Endothelial cell of umbilical vein (primary cell): ENCODE measurements at regions not wholly inside any gene's neighbourhood (a gene's known extent, or its start where the extent isn't known, plus 50 kb on each side); places are given as distances from the start of the nearest gene placed in this dataset.

Experiments used
- BruUV-seq: library from RNA; stranded (reverse); fragments of 400-500 nt; replicated peaks from 2 replicates; lab custom pipeline; 2021; lab: Mats Ljungman, UMichigan
- CTCF ChIA-PET: fragments of 300-600, 350-600 bp; sonication (Branson Sonifier 250); formaldehyde crosslinking; loops from one replicate; lab custom pipeline; 2021; ENCODE audit warnings: antibody characterized with exemption, inconsistent platforms; lab: Charles Lee
- POLR2A ChIA-PET: fragments of 300-600, 350-600 bp; sonication (Branson Sonifier 250); formaldehyde crosslinking; loops from one replicate; lab custom pipeline; 2021; ENCODE audit warnings: antibody characterized with exemption, inconsistent platforms; lab: Charles Lee
- DNase-seq: peaks from one replicate; pipeline ENCODE4 v3.0.0-alpha.2; 2011; ENCODE audit warnings: low read depth, low spot score
- FAIRE-seq: peaks from 2 replicates; lab custom pipeline; 2011; peaks lifted over from hg19 to GRCh38; lab: Jason Lieb, UNC
- H2AFZ ChIP-seq: 2 replicates; pipeline ENCODE4 v1.6.0; 2012; ENCODE audit warnings: low read depth, low read length, control low read depth, inconsistent platforms
- H3K27ac ChIP-seq: 2 replicates; pipeline ENCODE4 v1.5.1; 2011; ENCODE audit warnings: low read depth, mild to moderate bottlenecking, control low read depth, low read length, moderate library complexity; ENCODE audit not compliant: insufficient read depth
- H3K27me3 ChIP-seq, 2 experiments: 2 replicates each; pipeline versions ENCODE4 v1.6.0 to v1.6.1; 2011; ENCODE audit warnings: low read length in 2 of 2, mixed read lengths in 1 of 2; ENCODE audit not compliant: control insufficient read depth in 2 of 2, insufficient read depth in 2 of 2
- H3K36me3 ChIP-seq, 2 experiments: 2 replicates in 1 of 2; 3 replicates in 1 of 2; pipeline ENCODE4 v1.5.1; 2011; ENCODE audit warnings: low read length in 2 of 2, mild to moderate bottlenecking in 1 of 2, moderate library complexity in 1 of 2; ENCODE audit not compliant: control insufficient read depth in 2 of 2, insufficient read depth in 2 of 2; ENCODE audit errors: extremely low read depth in 1 of 2
- H3K4me1 ChIP-seq: 3 replicates; pipeline ENCODE4 v1.5.1; 2011; ENCODE audit warnings: mild to moderate bottlenecking, low read length; ENCODE audit not compliant: control insufficient read depth, insufficient read depth; ENCODE audit errors: extremely low read depth
- H3K4me2 ChIP-seq: 2 replicates; pipeline ENCODE4 v1.6.1; 2011; ENCODE audit warnings: low read length, control low read depth, mixed read lengths; ENCODE audit not compliant: insufficient read depth
- H3K4me3 ChIP-seq, 3 experiments: fragments of 200-600 bp in 1 of 3; sonication (generic), shearing (Covaris generic) in 1 of 3; replicated peaks in 1 of 3; 2 replicates each; pipeline ENCODE4 v1.5.1; 2011 to 2016; ENCODE audit warnings: control low read depth in 3 of 3, low read length in 3 of 3, mild to moderate bottlenecking in 2 of 3, inconsistent platforms in 1 of 3, low read depth in 1 of 3, moderate library complexity in 1 of 3; ENCODE audit not compliant: insufficient read depth in 1 of 3
- H3K79me2 ChIP-seq: 2 replicates; pipeline ENCODE4 v1.6.0; 2012; ENCODE audit warnings: low read length, inconsistent platforms; ENCODE audit not compliant: control insufficient read depth, insufficient read depth
- H3K9ac ChIP-seq: replicated peaks from 2 replicates; pipeline ENCODE3; 2011; ENCODE audit warnings: low read length, control low read depth; ENCODE audit not compliant: insufficient read depth; ENCODE audit errors: extremely low read depth
- H3K9me1 ChIP-seq: replicated peaks from 3 replicates; pipeline ENCODE4 v1.6.0; 2011; ENCODE audit warnings: mild to moderate bottlenecking, low read length; ENCODE audit not compliant: control insufficient read depth, insufficient read depth; ENCODE audit errors: extremely low read depth
- H3K9me3 ChIP-seq: replicated peaks from 2 replicates; pipeline ENCODE4 v1.5.1; 2012; ENCODE audit warnings: low read length, inconsistent platforms; ENCODE audit not compliant: control insufficient read depth, insufficient read depth
- H4K20me1 ChIP-seq: replicated peaks from 2 replicates; pipeline ENCODE3; 2011; ENCODE audit warnings: mild to moderate bottlenecking, low read length; ENCODE audit not compliant: control insufficient read depth, insufficient read depth; ENCODE audit errors: extremely low read depth
- CTCF ChIP-seq, 2 donors: IDR thresholded peaks; 1 replicate in 1 of 2; 2 replicates in 1 of 2; pipeline ENCODE4 v1.5.1; 2011; ENCODE audit warnings: low read length in 2 of 2, mild to moderate bottlenecking in 2 of 2, moderate library complexity in 2 of 2, control low read depth in 1 of 2, inconsistent platforms in 1 of 2, low read depth in 1 of 2; ENCODE audit not compliant: insufficient read depth in 1 of 2; ENCODE audit errors: extremely low read depth in 1 of 2
- EZH2 ChIP-seq: IDR thresholded peaks from 2 replicates; pipeline ENCODE4 v1.6.1; 2012; ENCODE audit warnings: borderline replicate concordance, low read depth, mild to moderate bottlenecking, moderate library complexity, low read length, inconsistent platforms; ENCODE audit not compliant: severe bottlenecking
- FOS ChIP-seq: IDR thresholded peaks from 2 replicates; pipeline ENCODE4 v1.6.1; 2011; ENCODE audit warnings: mild to moderate bottlenecking, low read length, moderate library complexity, borderline replicate concordance; ENCODE audit not compliant: insufficient read depth
- GATA2 ChIP-seq: IDR thresholded peaks from 2 replicates; pipeline ENCODE4 v1.7.0; 2011; ENCODE audit warnings: low read depth, mild to moderate bottlenecking, moderate library complexity, mixed read lengths, low read length; ENCODE audit not compliant: insufficient read length, insufficient read depth
- JUN ChIP-seq: IDR thresholded peaks from 2 replicates; pipeline ENCODE4 v1.6.1; 2011; ENCODE audit warnings: borderline replicate concordance, low read depth; ENCODE audit not compliant: insufficient read length, insufficient read depth
- MAX ChIP-seq: IDR thresholded peaks from 2 replicates; pipeline ENCODE4 v1.6.1; 2011; ENCODE audit not compliant: insufficient read depth, insufficient read length
- MYC ChIP-seq: IDR thresholded peaks from one replicate; pipeline ENCODE4 v1.6.1; 2011; ENCODE audit warnings: mild to moderate bottlenecking, low read depth, low read length
- POLR2A ChIP-seq: IDR thresholded peaks from 2 replicates; pipeline ENCODE4 v1.6.1; 2012; ENCODE audit warnings: low read depth, mild to moderate bottlenecking, control low read depth, low read length
- POLR2AphosphoS5 ChIP-seq: IDR thresholded peaks from 2 replicates; pipeline ENCODE4 v1.6.1; 2012; ENCODE audit warnings: low read depth, mild to moderate bottlenecking, control low read depth, low read length, moderate library complexity; ENCODE audit not compliant: insufficient read depth
- dilution Hi-C: fragments of 300-500 bp; cut with MboI; formaldehyde crosslinking; loops from one replicate; pipeline ENCODE4 v1.15.0; 2019; ENCODE audit warnings: low sequenced_read_pairs; ENCODE audit not compliant: extremely low pct_ligation_motif_present
- intact Hi-C: fragments of 100-400 bp; cut with micrococcal nuclease; formaldehyde crosslinking; loops from one replicate; pipeline ENCODE4 v1.10.0; 2022

GRCh38 chr3:194281306-194281705 lies 69.8 kb downstream of the CPN2 start:
- no peak for DNase-seq
- Histone ChIP-seq H3K36me3 (no peaks in the 10 kb centered on the region), H2AFZ (no peak overlapping the region), H3K9me3 (no peaks in the 10 kb centered on the region), H3K79me2 (no peaks in the 10 kb centered on the region), H4K20me1 (no peaks in the 10 kb centered on the region), H3K9ac (no peak overlapping the region), H3K4me3 (no peak overlapping the region), H3K27me3 (peaks cover 0 to 2% of the 10 kb centered on the region in 2 experiments), H3K27ac (no peak overlapping the region), H3K4me2 (no peak overlapping the region), H3K4me1 (peaks cover 7% of the 10 kb centered on the region), H3K9me1 (no peaks in the 10 kb centered on the region)
- TF ChIP-seq POLR2A (no peak), CTCF (IDR thresholded peaks at IDR 0.05; ENCODE audit: extremely low read depth in 1 of 2, insufficient read depth in 1 of 2, low read depth in 1 of 2, low read length in 2 of 2) (no peak), MYC (no peak), POLR2AphosphoS5 (no peak), FOS (no peak), EZH2 (no peak), MAX (no peak)
- dilution Hi-C loops: no loop called here
- ChIA-PET CTCF (no interaction called here), POLR2A (no interaction called here)
- no TSS peak for BruUV-seq
- no peak for FAIRE-seq
- intact Hi-C loops: no loop called here

GRCh38 chr3:194281766-194282165 lies 69.4 kb downstream of the CPN2 start:
- Histone ChIP-seq H3K27me3 (peaks cover 0 to 2% of the 10 kb centered on the region in 2 experiments), H4K20me1 (no peaks in the 10 kb centered on the region), H3K36me3 (no peaks in the 10 kb centered on the region), H3K4me2 (no peak overlapping the region), H3K9me1 (no peaks in the 10 kb centered on the region), H3K9me3 (no peaks in the 10 kb centered on the region), H3K79me2 (no peaks in the 10 kb centered on the region), H3K4me1 (peaks cover 6% of the 10 kb centered on the region), H3K4me3 (no peak overlapping the region), H3K27ac (no peak overlapping the region), H2AFZ (no peak overlapping the region), H3K9ac (no peak overlapping the region)
- POLR2A ChIA-PET: no interaction called here
- no peak for DNase-seq
- FAIRE-seq: no peak
- dilution Hi-C loops (no loop called here), intact Hi-C loops (no loop called here)
- no TSS peak for BruUV-seq
- TF ChIP-seq JUN (no peak), CTCF (IDR thresholded peaks at IDR 0.05; ENCODE audit: extremely low read depth in 1 of 2, insufficient read depth in 1 of 2, low read depth in 1 of 2, low read length in 2 of 2) (no peak), EZH2 (no peak), MYC (no peak), MAX (no peak), GATA2 (no peak), POLR2A (no peak)
- CTCF ChIA-PET: no interaction called here
